Right lobe of liver (tissue), 6 donors: ENCODE measurements at regions not wholly inside any gene's neighbourhood (a gene's known extent, or its start where the extent isn't known, plus 50 kb on each side); places are given as distances from the start of the nearest gene placed in this dataset.

ENCODE experiments used
- ATAC-seq, 4 donors: fragments of 200-7000 bp; cut with Tn5 transposase; one replicate each; pipeline ENCODE4 v1.9.1; 2020; ENCODE audit warnings: mild to moderate bottlenecking in 4 of 4, moderate library complexity in 4 of 4
- DNase-seq, 3 donors: peaks; one replicate each; pipeline ENCODE4 v3.0.0-alpha.2; 2020
- H3K27ac ChIP-seq, 3 donors: fragments of 200-600 bp; one replicate each; pipeline ENCODE4 v1.8.0; 2022
- H3K27me3 ChIP-seq, 2 donors: fragments of 200-600 bp; one replicate each; pipeline ENCODE4 v1.8.0; 2022
- H3K36me3 ChIP-seq, 4 donors: fragments of 200-600 bp; sonication (generic) in 1 of 4; one replicate each; pipeline versions ENCODE4 v1.5.1 to v1.8.0; 2017 to 2022; ENCODE audit warnings: control low read depth in 1 of 4
- H3K4me1 ChIP-seq, 4 donors: fragments of 200-600 bp; sonication (generic) in 1 of 4; one replicate each; pipeline versions ENCODE4 v1.5.1 to v1.8.0; 2017 to 2022; ENCODE audit warnings: control low read depth in 1 of 4
- H3K4me3 ChIP-seq, 3 donors: fragments of 200-600 bp; one replicate each; pipeline ENCODE4 v1.8.0; 2022
- H3K9me3 ChIP-seq, 4 donors: fragments of 200-600 bp; sonication (generic) in 1 of 4; one replicate each; pipeline versions ENCODE4 v1.5.1 to v1.8.0; 2017 to 2022; ENCODE audit warnings: control low read depth in 1 of 4
- POLR2A ChIP-seq: fragments of 450-650 bp; IDR thresholded peaks from one replicate; pipeline ENCODE4 v1.6.1; 2017; ENCODE audit warnings: antibody characterized with exemption, mild to moderate bottlenecking
- WGBS: methylation state at CpG from one replicate; pipeline ENCODE4 v1.1.6; 2018; ENCODE audit warnings: low coverage, low lambda C conversion rate; ENCODE audit not compliant: insufficient coverage; ENCODE audit errors: missing lambda C conversion rate; 5-methylcytosine and 5-hydroxymethylcytosine counted together
- intact Hi-C, 2 donors: fragments of 100-400 bp; cut with DNase I; formaldehyde crosslinking; loops; one replicate each; pipeline versions ENCODE4 v1.11.2 to v1.14.1; 2022
- TF ChIP-seq, protein P1 (sequence below), 4 donors: fragments of 200-600 bp in 3 of 4; fragments of 450-650 bp in 1 of 4; IDR thresholded peaks; one replicate each; pipeline versions ENCODE4 v1.5.1 to v1.8.0; 2016 to 2022; ENCODE audit warnings: antibody characterized with exemption in 4 of 4, mild to moderate bottlenecking in 2 of 4
- donor health status: DM: no; HTN: yes; CAD: no.
- donor health status: DM: no; HTN: no; CAD: no.
- donor health status: DM: no; HTN: no; CAD: no.
- donor health status: DM: no; HTN: yes; CAD: no.
- donor health status: DM: no; HTN: yes; CAD: no.

DNA sequence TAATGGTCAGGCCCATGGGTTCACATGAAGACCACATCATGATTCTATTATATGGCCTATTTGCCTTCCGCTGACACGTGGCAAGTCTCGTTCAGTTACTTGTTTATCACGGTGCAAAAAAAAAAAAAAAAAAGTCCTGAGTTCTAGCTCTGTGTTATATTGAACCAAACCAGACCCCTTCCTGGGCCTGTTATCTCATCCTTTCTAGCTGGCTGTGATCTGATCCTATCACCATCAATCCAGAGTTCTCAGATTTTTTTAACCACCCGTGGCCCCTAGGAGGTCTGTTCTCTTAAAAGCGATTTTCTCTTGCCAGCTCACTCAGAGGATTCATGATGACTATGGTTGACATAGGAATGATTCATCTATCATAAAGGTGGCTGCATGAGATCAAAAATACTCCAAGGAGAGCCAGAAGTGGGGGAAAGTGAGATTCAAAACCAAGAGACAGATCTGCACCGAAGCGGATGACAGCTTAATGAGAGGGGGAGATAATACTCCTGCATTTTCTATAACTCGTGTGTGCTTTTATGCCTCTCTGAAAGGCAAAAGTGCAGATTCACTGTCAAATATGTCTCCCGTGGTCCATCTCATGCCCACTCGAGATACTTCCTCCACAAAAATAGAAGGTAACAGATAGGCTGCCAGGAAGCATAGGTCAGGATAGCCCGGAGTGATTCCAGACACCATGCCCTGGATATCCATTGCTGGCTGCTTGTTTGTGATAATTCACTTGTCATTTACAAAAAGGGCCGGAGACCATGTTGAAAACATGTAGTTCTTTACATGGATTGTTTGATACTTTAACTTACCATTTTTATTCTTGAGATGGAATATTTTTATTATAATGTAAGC, 505.7 kb upstream of the KLHL29 start:
- Histone ChIP-seq H3K27me3 (no peaks in the 10 kb centered on the region), H3K9me3 (no peaks in the 10 kb centered on the region), H3K4me3 (no peak overlapping the region), H3K36me3 (no peaks in the 10 kb centered on the region), H3K4me1 (no peaks in the 10 kb centered on the region), H3K27ac (no peak overlapping the region)
- no peak for ATAC-seq
- TF ChIP-seq, protein P1, sequence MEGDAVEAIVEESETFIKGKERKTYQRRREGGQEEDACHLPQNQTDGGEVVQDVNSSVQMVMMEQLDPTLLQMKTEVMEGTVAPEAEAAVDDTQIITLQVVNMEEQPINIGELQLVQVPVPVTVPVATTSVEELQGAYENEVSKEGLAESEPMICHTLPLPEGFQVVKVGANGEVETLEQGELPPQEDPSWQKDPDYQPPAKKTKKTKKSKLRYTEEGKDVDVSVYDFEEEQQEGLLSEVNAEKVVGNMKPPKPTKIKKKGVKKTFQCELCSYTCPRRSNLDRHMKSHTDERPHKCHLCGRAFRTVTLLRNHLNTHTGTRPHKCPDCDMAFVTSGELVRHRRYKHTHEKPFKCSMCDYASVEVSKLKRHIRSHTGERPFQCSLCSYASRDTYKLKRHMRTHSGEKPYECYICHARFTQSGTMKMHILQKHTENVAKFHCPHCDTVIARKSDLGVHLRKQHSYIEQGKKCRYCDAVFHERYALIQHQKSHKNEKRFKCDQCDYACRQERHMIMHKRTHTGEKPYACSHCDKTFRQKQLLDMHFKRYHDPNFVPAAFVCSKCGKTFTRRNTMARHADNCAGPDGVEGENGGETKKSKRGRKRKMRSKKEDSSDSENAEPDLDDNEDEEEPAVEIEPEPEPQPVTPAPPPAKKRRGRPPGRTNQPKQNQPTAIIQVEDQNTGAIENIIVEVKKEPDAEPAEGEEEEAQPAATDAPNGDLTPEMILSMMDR (IDR thresholded peaks at IDR 0.05), result no peak
- TF ChIP-seq POLR2A, result no peak
- DNase-seq, result no peak
- WGBS, result 67% methylated on average over 12 of the region's 13 CpGs
- intact Hi-C loops, result no loop called here

DNA sequence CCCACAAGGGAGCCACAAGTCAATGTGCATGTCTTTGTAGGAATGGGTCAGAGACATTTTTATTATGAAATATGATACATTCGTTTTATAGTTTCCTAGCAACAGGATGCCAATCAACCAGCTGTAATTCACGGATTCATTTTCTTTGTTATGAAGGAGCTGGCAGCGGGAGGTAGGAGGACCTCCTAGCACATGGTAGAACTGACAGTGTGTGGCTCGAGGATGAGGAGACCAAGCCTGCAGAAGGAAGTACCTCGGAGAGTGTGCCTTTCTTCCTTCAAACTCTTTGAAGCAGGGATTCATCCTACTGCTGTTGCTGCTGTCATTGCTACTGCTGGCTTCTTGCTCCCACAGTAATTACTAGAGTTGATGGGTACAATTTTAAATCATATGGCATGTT, 504.8 kb upstream of the KLHL29 start:
- no peak for TF ChIP-seq POLR2A
- TF ChIP-seq, protein P1 (IDR thresholded peaks at IDR 0.05), result no peak
- ATAC-seq (no peak), DNase-seq (no peak)
- intact Hi-C loops, result no loop called here
- no peaks in the 10 kb centered on the region for H3K4me1 ChIP-seq
- WGBS, result 66% methylated on average over 5 of the region's 5 CpGs
- no peaks in the 10 kb centered on the region for H3K27me3 ChIP-seq
- no peak overlapping the region for H3K4me3 ChIP-seq
- H3K27ac ChIP-seq, result no peak overlapping the region
- H3K36me3 ChIP-seq, result no peaks in the 10 kb centered on the region
- H3K9me3 ChIP-seq, result no peaks in the 10 kb centered on the region

DNA sequence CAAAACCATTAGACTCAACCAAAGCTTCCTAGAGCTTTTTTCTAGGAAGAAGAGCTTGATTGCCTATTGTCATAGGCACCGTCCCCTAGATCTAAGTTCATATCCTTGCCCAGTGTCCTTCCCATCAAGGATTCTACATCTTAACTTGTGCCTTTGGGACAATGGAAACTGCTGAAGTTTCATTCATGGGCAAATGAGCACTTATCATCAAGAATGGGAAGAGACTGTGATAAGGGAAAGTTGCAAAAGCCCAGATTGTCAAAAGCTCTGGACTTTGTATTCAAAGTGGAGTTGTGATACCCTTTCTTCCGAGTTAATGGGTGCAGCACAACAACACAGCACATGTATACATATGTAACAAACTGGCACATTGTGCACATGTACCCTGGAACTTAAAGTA, 503.0 kb upstream of the KLHL29 start:
- intact Hi-C loops, result no loop called here
- H3K4me1 ChIP-seq, result no peaks in the 10 kb centered on the region
- no peak for DNase-seq
- ATAC-seq, result no peak
- H3K27ac ChIP-seq, result no peak overlapping the region
- no peaks in the 10 kb centered on the region for H3K9me3 ChIP-seq
- H3K4me3 ChIP-seq, result no peak overlapping the region
- 51% methylated on average over 2 of the region's 2 CpGs for WGBS
- no peak for TF ChIP-seq POLR2A
- TF ChIP-seq, protein P1 (IDR thresholded peaks at IDR 0.05), result no peak
- no peaks in the 10 kb centered on the region for H3K27me3 ChIP-seq
- H3K36me3 ChIP-seq, result no peaks in the 10 kb centered on the region

DNA sequence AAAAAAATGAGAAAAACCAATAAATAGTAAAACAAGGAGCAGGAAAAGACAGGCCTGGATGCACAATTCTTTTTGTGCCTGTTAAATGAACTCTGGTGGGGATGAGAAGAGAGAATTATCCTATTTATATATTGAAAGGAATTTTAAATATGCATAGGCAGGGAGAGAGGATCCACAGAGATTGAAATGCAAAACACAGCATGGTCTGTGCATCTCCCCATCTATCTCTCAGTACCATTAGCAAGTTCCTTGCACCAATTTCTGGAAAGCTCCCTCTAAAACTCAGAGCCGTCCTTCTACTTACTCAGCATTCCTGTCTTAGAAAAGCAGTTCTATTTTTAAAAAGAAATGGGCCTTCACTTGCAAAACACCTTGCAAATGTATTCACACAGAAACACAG, 502.3 kb upstream of the KLHL29 start:
- no peak for TF ChIP-seq POLR2A
- TF ChIP-seq, protein P1 (IDR thresholded peaks at IDR 0.05), result no peak
- H3K4me1 ChIP-seq, result no peaks in the 10 kb centered on the region
- no peaks in the 10 kb centered on the region for H3K9me3 ChIP-seq
- ATAC-seq (no peak), DNase-seq (no peak)
- WGBS, result 30% methylated on average over 1 of the region's 1 CpG
- no peaks in the 10 kb centered on the region for H3K36me3 ChIP-seq
- no peak overlapping the region for H3K27ac ChIP-seq
- no peaks in the 10 kb centered on the region for H3K27me3 ChIP-seq
- intact Hi-C loops, result no loop called here
- no peak overlapping the region for H3K4me3 ChIP-seq
